GM20000 (cell line): ENCODE measurements at regions not wholly inside any gene's neighbourhood (a gene's known extent, or its start where the extent isn't known, plus 50 kb on each side); places are given as distances from the start of the nearest gene placed in this dataset.

Experiments
- DNase-seq: peaks from one replicate; pipeline ENCODE4 v3.0.0; 2012; ENCODE audit warnings: low spot score
- CTCF ChIP-seq: IDR thresholded peaks from 2 replicates; pipeline ENCODE4 v1.5.1; 2012; ENCODE audit warnings: mild to moderate bottlenecking, control low read depth; ENCODE audit errors: extremely low read depth, missing control alignments

- DNase-seq = no peak
- TF ChIP-seq CTCF = no peak
Observed at GRCh38 chr5:174234388-174234787, 188.9 kb downstream of the NSG2 start.

- no peak for TF ChIP-seq CTCF
- DNase-seq = no peak
Observed at GRCh38 chr5:174235221-174236011, 189.9 kb downstream of the NSG2 start.

GRCh38 chr5:174236070-174236469 lies 190.6 kb downstream of the NSG2 start:
- DNase-seq = no peak

GRCh38 chr5:174239718-174240117 lies 194.2 kb downstream of the NSG2 start:
- no peak for TF ChIP-seq CTCF
- DNase-seq = no peak

More at GRCh38 chr5:174236070-174236469, 190.6 kb downstream of the NSG2 start:
- no peak for TF ChIP-seq CTCF

GRCh38 chr5:174242573-174242972 lies 197.1 kb downstream of the NSG2 start:
- TF ChIP-seq CTCF = no peak
- no peak for DNase-seq

GRCh38 chr5:174243904-174244303 lies 198.4 kb downstream of the NSG2 start:
- DNase-seq = no peak
- no peak for TF ChIP-seq CTCF

- no peak for DNase-seq
- no peak for TF ChIP-seq CTCF
Observed at GRCh38 chr5:174245516-174246075, 200.1 kb downstream of the NSG2 start.
